Left lung (tissue), 4 donors: ENCODE measurements at regions not wholly inside any gene's neighbourhood (a gene's known extent, or its start where the extent isn't known, plus 50 kb on each side); places are given as distances from the start of the nearest gene placed in this dataset.

ENCODE experiments used
- ATAC-seq: fragments of 200-7000 bp; cut with Tn5 transposase; one replicate; pipeline ENCODE4 v1.9.1; 2020; ENCODE audit warnings: moderate library complexity
- DNase-seq, 4 donors: peaks; one replicate each; pipeline ENCODE4 v3.0.0-alpha.2; 2013 to 2020
- H3K27ac ChIP-seq, 2 donors: fragments of 200-600 bp; sonication (generic) in 1 of 2; one replicate each; pipeline versions ENCODE4 v1.5.0 to v1.8.0; 2020 to 2021
- H3K27me3 ChIP-seq, 2 donors: fragments of 200-600 bp; sonication (generic) in 1 of 2; one replicate each; pipeline versions ENCODE4 v1.5.0 to v1.8.0; 2020 to 2021
- H3K36me3 ChIP-seq, 2 donors: fragments of 200-600 bp; sonication (generic) in 1 of 2; one replicate each; pipeline versions ENCODE4 v1.5.0 to v1.8.0; 2020 to 2021
- H3K4me1 ChIP-seq, 2 donors: fragments of 200-600 bp; one replicate each; pipeline ENCODE4 v1.8.0; 2021
- H3K4me3 ChIP-seq, 2 donors: fragments of 200-600 bp; sonication (generic) in 1 of 2; one replicate each; pipeline versions ENCODE4 v1.5.0 to v1.8.0; 2020 to 2021; ENCODE audit warnings: mild to moderate bottlenecking in 1 of 2
- H3K9me3 ChIP-seq, 2 donors: fragments of 200-600 bp; sonication (generic) in 1 of 2; one replicate each; pipeline versions ENCODE4 v1.5.0 to v1.8.0; 2020 to 2021
- intact Hi-C, 2 donors: fragments of 100-400 bp; cut with DNase I; formaldehyde crosslinking; loops; one replicate each; pipeline versions ENCODE4 v1.11.2 to v1.14.2; 2022
- TF ChIP-seq, protein P1 (sequence below), 2 donors: fragments of 200-600 bp; sonication (generic) in 1 of 2; IDR thresholded peaks; one replicate each; pipeline versions ENCODE4 v1.5.0 to v1.8.0; 2021; ENCODE audit warnings: antibody characterized with exemption in 2 of 2
- donor health status: DM: no; HTN: yes; CAD: no.
- donor health status: DM: no; HTN: no; CAD: no.

DNA sequence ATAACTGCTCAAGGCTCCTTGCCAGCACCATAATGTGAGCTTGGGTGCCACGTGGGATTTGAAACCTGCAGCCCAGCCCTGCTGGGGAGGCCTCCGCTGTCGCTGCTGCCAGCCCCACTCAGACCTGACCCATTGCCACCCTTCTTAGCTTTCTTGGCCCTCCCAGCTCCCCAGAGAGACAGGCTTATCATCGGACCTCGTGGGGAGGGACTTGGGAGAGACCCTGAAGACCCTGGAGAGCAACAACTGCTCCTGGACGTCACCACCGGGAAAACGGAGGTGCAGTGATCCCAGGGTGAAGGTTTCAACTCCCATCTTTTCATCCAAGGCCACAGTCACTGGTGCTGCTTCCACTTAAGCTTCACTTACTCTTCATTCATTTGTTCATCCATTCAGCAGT lies 596.1 kb downstream of the PTPRU start:
- no peak for ATAC-seq
- TF ChIP-seq, protein P1, sequence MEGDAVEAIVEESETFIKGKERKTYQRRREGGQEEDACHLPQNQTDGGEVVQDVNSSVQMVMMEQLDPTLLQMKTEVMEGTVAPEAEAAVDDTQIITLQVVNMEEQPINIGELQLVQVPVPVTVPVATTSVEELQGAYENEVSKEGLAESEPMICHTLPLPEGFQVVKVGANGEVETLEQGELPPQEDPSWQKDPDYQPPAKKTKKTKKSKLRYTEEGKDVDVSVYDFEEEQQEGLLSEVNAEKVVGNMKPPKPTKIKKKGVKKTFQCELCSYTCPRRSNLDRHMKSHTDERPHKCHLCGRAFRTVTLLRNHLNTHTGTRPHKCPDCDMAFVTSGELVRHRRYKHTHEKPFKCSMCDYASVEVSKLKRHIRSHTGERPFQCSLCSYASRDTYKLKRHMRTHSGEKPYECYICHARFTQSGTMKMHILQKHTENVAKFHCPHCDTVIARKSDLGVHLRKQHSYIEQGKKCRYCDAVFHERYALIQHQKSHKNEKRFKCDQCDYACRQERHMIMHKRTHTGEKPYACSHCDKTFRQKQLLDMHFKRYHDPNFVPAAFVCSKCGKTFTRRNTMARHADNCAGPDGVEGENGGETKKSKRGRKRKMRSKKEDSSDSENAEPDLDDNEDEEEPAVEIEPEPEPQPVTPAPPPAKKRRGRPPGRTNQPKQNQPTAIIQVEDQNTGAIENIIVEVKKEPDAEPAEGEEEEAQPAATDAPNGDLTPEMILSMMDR (IDR thresholded peaks at IDR 0.05) = no peak
- DNase-seq = no peak
- H3K9me3 ChIP-seq = no peaks in the 10 kb centered on the region
- H3K36me3 ChIP-seq = no peaks in the 10 kb centered on the region
- no peaks in the 10 kb centered on the region for H3K4me1 ChIP-seq
- H3K27me3 ChIP-seq = peaks cover 0 to 53% of the 10 kb centered on the region in 2 donors
- intact Hi-C loops = no loop called here
- H3K27ac ChIP-seq = no peak overlapping the region
- no peak overlapping the region for H3K4me3 ChIP-seq

DNA sequence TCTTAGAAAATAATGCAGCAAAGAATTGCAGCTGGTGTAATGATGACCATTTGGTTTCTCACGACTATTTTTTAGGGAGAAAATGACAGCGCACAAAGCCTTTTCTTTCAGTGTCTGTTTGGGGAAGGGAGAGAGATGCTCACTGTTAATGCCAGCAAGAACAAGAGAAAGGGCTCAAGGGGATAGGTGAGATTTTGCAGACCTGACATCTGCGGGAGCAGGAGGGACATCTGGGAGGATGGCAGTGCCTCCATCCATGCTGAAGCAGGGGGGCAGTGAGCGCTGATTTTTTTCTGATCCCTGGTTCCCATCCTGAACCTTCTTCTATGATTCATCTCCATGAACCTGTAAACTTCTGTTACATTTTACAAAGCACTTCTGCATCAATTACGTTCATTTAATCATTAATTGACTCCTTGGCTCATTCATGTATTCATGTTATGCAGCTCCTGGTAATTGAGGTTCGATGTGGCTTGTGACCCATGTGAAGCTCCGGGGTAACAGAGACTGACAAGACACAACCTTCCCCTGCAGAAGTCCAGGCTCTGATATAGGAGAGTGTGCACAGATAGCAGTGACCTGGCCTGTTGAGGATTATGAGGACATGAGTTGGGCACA lies 595.3 kb downstream of the PTPRU start:
- Histone ChIP-seq H3K4me1 (no peaks in the 10 kb centered on the region), H3K4me3 (no peak overlapping the region), H3K27ac (no peak overlapping the region), H3K36me3 (no peaks in the 10 kb centered on the region), H3K9me3 (no peaks in the 10 kb centered on the region), H3K27me3 (peaks cover 0 to 54% of the 10 kb centered on the region in 2 donors)
- ATAC-seq = no peak
- no peak for DNase-seq
- TF ChIP-seq, protein P1 (IDR thresholded peaks at IDR 0.05) = no peak
- intact Hi-C loops = no loop called here

DNA sequence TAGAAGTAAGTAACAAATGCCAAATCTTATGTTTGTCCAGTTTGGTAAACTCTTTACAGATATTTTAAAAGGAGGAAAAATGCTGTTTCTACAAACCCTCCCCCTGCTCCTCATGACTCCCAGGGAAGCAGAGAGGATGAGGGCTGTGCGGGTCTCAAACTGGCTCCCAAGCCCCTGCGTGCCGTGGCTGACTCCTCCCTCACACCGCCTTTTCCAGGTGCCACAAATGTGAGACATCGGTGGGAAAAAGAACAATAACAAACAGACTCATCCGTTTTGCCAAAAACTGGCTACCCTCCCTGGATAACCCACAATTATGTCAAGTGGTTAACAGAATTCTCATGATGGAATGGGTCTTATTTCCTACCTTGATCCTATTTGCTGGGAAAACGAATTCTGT lies 594.6 kb downstream of the PTPRU start:
- TF ChIP-seq, protein P1 (IDR thresholded peaks at IDR 0.05) = no peak
- DNase-seq (no peak), ATAC-seq (no peak)
- no peak overlapping the region for H3K27ac ChIP-seq
- intact Hi-C loops = no loop called here
- H3K9me3 ChIP-seq = no peaks in the 10 kb centered on the region
- no peaks in the 10 kb centered on the region for H3K36me3 ChIP-seq
- H3K27me3 ChIP-seq = peaks cover 0 to 56% of the 10 kb centered on the region in 2 donors
- no peaks in the 10 kb centered on the region for H3K4me1 ChIP-seq
- H3K4me3 ChIP-seq = no peak overlapping the region

DNA sequence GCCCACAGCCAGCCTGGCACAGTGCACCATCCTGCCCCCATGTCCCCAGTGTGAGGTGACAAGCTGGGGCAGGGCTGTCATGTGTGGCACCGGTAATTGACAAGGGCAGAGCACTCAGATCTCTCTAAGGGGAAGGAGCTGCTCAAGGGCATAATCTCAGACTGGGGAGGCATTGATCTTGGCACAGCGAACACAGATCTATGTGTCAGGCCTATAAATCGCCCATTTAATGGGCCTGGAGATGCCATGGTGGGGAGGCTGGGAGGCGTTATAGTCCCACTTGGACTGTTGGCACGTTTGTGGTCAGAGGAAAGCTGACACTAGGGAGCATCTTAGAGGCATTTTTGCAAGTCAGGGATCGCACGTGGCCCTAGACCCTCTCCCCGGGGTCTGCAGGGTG lies 594.1 kb downstream of the PTPRU start:
- H3K27me3 ChIP-seq = peaks cover 0 to 50% of the 10 kb centered on the region in 2 donors
- H3K9me3 ChIP-seq = no peaks in the 10 kb centered on the region
- TF ChIP-seq, protein P1 (IDR thresholded peaks at IDR 0.05) = no peak
- intact Hi-C loops = no loop called here
- DNase-seq (no peak), ATAC-seq (no peak)
- no peaks in the 10 kb centered on the region for H3K4me1 ChIP-seq
- no peak overlapping the region for H3K4me3 ChIP-seq
- H3K27ac ChIP-seq = no peak overlapping the region
- H3K36me3 ChIP-seq = no peaks in the 10 kb centered on the region

DNA sequence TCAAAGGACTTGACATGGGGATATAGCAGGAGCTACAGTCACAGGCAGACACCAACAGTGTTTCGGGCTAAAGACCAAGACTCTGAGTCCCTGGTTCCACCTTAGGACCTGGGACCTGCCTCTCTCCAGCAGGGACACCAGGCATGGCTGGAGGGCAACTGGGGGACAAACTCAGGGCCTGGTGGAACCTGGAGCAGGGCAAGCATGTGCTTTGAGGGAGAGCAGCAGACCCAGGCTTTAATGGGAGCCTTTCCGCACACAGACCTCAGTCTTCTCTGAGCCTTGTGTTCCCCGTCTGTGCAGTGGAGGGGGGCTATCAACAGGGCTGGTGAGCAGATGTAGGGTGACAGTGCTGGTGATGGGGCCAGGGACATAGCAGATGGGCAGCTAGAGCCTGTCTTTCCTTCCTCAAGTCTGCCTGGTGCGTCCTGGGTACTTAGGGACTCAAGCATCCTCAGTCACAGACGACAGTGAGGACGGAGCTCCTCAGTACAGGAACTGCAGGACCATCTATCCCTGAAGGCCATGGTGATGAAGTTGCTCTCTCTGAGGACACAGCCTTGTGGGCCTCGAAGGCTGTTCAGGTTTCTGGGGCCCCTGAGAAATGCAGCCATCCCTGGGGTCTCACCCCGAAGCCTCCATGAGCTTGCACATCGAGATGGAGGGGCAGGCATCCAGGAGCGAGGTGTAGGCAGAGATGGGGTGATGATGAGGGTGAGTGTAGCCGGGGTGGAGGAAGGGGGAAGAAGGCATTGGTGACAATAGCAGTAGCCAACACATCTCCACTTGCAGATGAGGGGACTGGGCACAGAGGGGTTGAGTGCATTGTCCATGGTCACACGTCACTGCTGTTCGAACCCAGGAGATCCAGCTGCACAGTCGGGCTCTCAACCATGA lies 593.4 kb downstream of the PTPRU start:
- Histone ChIP-seq H3K9me3 (no peaks in the 10 kb centered on the region), H3K4me1 (no peaks in the 10 kb centered on the region), H3K4me3 (no peak overlapping the region), H3K36me3 (no peaks in the 10 kb centered on the region), H3K27ac (no peak overlapping the region), H3K27me3 (peaks cover 0 to 49% of the 10 kb centered on the region in 2 donors)
- TF ChIP-seq, protein P1 (IDR thresholded peaks at IDR 0.05) = no peak
- no peak for DNase-seq
- intact Hi-C loops = no loop called here
- no peak for ATAC-seq
